WTC11 (cell line): ENCODE measurements at regions not wholly inside any gene's neighbourhood (a gene's known extent, or its start where the extent isn't known, plus 50 kb on each side); places are given as distances from the start of the nearest gene placed in this dataset.

Experiments used
- ATAC-seq: fragments of 200-7000 bp; cut with Tn5 transposase; 2 replicates; pipeline ENCODE4 v1.10.0; 2021; ENCODE audit warnings: mild to moderate bottlenecking, moderate library complexity
- CTCF ChIA-PET: fragments of 300-600 bp; sonication (Branson Sonifier 250); formaldehyde crosslinking; loops from one replicate; lab custom pipeline; 2021; ENCODE audit warnings: antibody characterized with exemption; lab: Charles Lee
- POLR2A ChIA-PET: fragments of 350-600 bp; sonication (Branson Sonifier 250); formaldehyde crosslinking; loops from one replicate; lab custom pipeline; 2021; ENCODE audit warnings: antibody characterized with exemption; lab: Charles Lee
- DNase-seq: peaks from one replicate; pipeline ENCODE4 v3.0.0; 2021; ENCODE audit warnings: low spot score
- H3K27ac Mint-ChIP-seq: 2 replicates; pipeline ENCODE4 v1.8.0; 2021; ENCODE audit warnings: mixed read lengths
- H3K27me3 Mint-ChIP-seq: 2 replicates; pipeline ENCODE4 v1.8.0; 2021; ENCODE audit warnings: low read depth, mild to moderate bottlenecking, moderate library complexity, mixed read lengths
- H3K36me3 Mint-ChIP-seq: 2 replicates; pipeline ENCODE4 v1.8.0; 2021; ENCODE audit warnings: mixed read lengths
- H3K4me1 Mint-ChIP-seq: 2 replicates; pipeline ENCODE4 v1.8.0; 2022; ENCODE audit warnings: mixed read lengths
- H3K4me3 Mint-ChIP-seq: 2 replicates; pipeline ENCODE4 v1.8.0; 2021; ENCODE audit warnings: mild to moderate bottlenecking, moderate library complexity, mixed read lengths
- H3K9me3 Mint-ChIP-seq: 2 replicates; pipeline ENCODE4 v1.8.0; 2021; ENCODE audit warnings: mixed read lengths
- E2F5 ChIP-seq: sonication (generic); formaldehyde crosslinking; IDR thresholded peaks from 2 replicates; pipeline ENCODE4 v1.8.1; 2022; ENCODE audit warnings: mild to moderate bottlenecking, moderate library complexity, missing genetic modification reagents
- EMX1 ChIP-seq: fragments of 250-450 bp; sonication (Bioruptor Pico); IDR thresholded peaks from 2 replicates; pipeline ENCODE4 v1.8.0; 2021; ENCODE audit warnings: mild to moderate bottlenecking
- ESRRA ChIP-seq: sonication (generic); formaldehyde crosslinking; IDR thresholded peaks from 2 replicates; pipeline ENCODE4 v1.8.1; 2022; ENCODE audit warnings: mild to moderate bottlenecking, missing genetic modification reagents, borderline replicate concordance
- NR1H2 ChIP-seq: sonication (generic); formaldehyde crosslinking; IDR thresholded peaks from 2 replicates; pipeline ENCODE4 v1.9.0; 2021; ENCODE audit warnings: mild to moderate bottlenecking, moderate library complexity, missing genetic modification reagents
- OVOL2 ChIP-seq: fragments of 250-450 bp; sonication (Bioruptor Pico); IDR thresholded peaks from 2 replicates; pipeline ENCODE4 v1.9.0; 2021; ENCODE audit warnings: mild to moderate bottlenecking, borderline replicate concordance
- RELA ChIP-seq: sonication (generic); formaldehyde crosslinking; IDR thresholded peaks from 2 replicates; pipeline ENCODE4 v1.8.1; 2022; ENCODE audit warnings: missing genetic modification reagents, mild to moderate bottlenecking, borderline replicate concordance
- STAT6 ChIP-seq: sonication (generic); formaldehyde crosslinking; conservative IDR thresholded peaks from 2 replicates; pipeline ENCODE4 v1.8.1; 2023; ENCODE audit warnings: mild to moderate bottlenecking, low read depth, missing genetic modification reagents, moderate library complexity
- TP53 ChIP-seq: sonication (generic); formaldehyde crosslinking; IDR thresholded peaks from 2 replicates; pipeline ENCODE4 v1.8.1; 2023; ENCODE audit warnings: mild to moderate bottlenecking, missing genetic modification reagents
- USF2 ChIP-seq: sonication (generic); formaldehyde crosslinking; IDR thresholded peaks from 2 replicates; pipeline ENCODE4 v1.8.1; 2023; ENCODE audit warnings: mild to moderate bottlenecking, missing genetic modification reagents, moderate library complexity
- ZNF423 ChIP-seq: fragments of 250-450 bp; sonication (Bioruptor Pico); IDR thresholded peaks from 2 replicates; pipeline ENCODE4 v2.1.2; 2022; ENCODE audit warnings: mild to moderate bottlenecking, moderate library complexity
- TF ChIP-seq, protein P1 (sequence below): sonication (generic); formaldehyde crosslinking; IDR thresholded peaks from 2 replicates; pipeline ENCODE4 v1.8.0; 2022; ENCODE audit warnings: mild to moderate bottlenecking, missing genetic modification reagents
- TF ChIP-seq, protein P2 (sequence below): sonication (generic); formaldehyde crosslinking; IDR thresholded peaks from 2 replicates; pipeline ENCODE4 v1.8.1; 2022; ENCODE audit warnings: low read depth, missing genetic modification reagents, borderline replicate concordance

GRCh38 chr12:115412831-115413230 lies 728.9 kb upstream of the TBX3 start (continued):
- no peak for TF ChIP-seq STAT6 (CRISPR knock-in tag)

GRCh38 chr12:115411121-115411520 lies 727.1 kb upstream of the TBX3 start:
- ATAC-seq: peak; percentile 59
- no peaks in the 10 kb centered on the region for H3K9me3 Mint-ChIP-seq
- TF ChIP-seq, protein P1, sequence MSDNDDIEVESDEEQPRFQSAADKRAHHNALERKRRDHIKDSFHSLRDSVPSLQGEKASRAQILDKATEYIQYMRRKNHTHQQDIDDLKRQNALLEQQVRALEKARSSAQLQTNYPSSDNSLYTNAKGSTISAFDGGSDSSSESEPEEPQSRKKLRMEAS (CRISPR knock-in tag): peak; percentile 48; the same call in 1 of the 2 replicates
- no peak for TF ChIP-seq TP53 (CRISPR knock-in tag)
- H3K27me3 Mint-ChIP-seq: no peaks in the 10 kb centered on the region; the same call in 1 of the 2 replicates
- H3K36me3 Mint-ChIP-seq: no peaks in the 10 kb centered on the region
- ChIA-PET CTCF (no interaction called here), POLR2A (interaction anchor here (0.6 kb wide), 1 partner anchor 815 kb away, joined by 3 read pairs; no protein-coding TSS in a partner anchor)
- no peak overlapping the region for H3K27ac Mint-ChIP-seq
- peaks cover 38% of the 10 kb centered on the region for H3K4me1 Mint-ChIP-seq
- no peak overlapping the region for H3K4me3 Mint-ChIP-seq
- no peak for DNase-seq

- ChIA-PET POLR2A (interaction anchor here (0.5 kb wide), 1 partner anchor 99 kb away, joined by 3 read pairs; no protein-coding TSS in a partner anchor), CTCF (no interaction called here)
- no peaks in the 10 kb centered on the region for H3K36me3 Mint-ChIP-seq
Observed at GRCh38 chr12:115408642-115409041, 724.7 kb upstream of the TBX3 start.

More at GRCh38 chr12:115408642-115409041, 724.7 kb upstream of the TBX3 start:
- 0 out of 2 replicates have a peak, but pooled peaks cover 3% of the 10 kb centered on the region for H3K9me3 Mint-ChIP-seq
- no peak for ATAC-seq
- TF ChIP-seq, protein P2, sequence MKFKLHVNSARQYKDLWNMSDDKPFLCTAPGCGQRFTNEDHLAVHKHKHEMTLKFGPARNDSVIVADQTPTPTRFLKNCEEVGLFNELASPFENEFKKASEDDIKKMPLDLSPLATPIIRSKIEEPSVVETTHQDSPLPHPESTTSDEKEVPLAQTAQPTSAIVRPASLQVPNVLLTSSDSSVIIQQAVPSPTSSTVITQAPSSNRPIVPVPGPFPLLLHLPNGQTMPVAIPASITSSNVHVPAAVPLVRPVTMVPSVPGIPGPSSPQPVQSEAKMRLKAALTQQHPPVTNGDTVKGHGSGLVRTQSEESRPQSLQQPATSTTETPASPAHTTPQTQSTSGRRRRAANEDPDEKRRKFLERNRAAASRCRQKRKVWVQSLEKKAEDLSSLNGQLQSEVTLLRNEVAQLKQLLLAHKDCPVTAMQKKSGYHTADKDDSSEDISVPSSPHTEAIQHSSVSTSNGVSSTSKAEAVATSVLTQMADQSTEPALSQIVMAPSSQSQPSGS (CRISPR knock-in tag): no peak
- TF ChIP-seq E2F5 (CRISPR knock-in tag) (no peak), EMX1 (no peak), STAT6 (CRISPR knock-in tag) (no peak), RELA (no peak), NR1H2 (no peak), ZNF423 (CRISPR knock-in tag) (no peak), USF2 (CRISPR knock-in tag) (no peak), OVOL2 (CRISPR knock-in tag) (no peak), ESRRA (CRISPR knock-in tag) (no peak)
- TF ChIP-seq, all 79 proteins: peak for 0
- DNase-seq: no peak
- Mint-ChIP-seq H3K4me1 (peaks cover 45% of the 10 kb centered on the region), H3K4me3 (no peak overlapping the region), H3K27me3 (no peaks in the 10 kb centered on the region; the same call in 1 of the 2 replicates), H3K27ac (no peak overlapping the region)
